ENCODE measurements at regions not wholly inside any gene's neighbourhood (a gene's known extent, or its start where the extent isn't known, plus 50 kb on each side); places are given as distances from the start of the nearest gene placed in this dataset.
"Not testable (repeated sequence)": the region's sequence is repeated elsewhere in the genome, so short reads cannot be mapped to it uniquely, and the experiment has no call there.

DNA sequence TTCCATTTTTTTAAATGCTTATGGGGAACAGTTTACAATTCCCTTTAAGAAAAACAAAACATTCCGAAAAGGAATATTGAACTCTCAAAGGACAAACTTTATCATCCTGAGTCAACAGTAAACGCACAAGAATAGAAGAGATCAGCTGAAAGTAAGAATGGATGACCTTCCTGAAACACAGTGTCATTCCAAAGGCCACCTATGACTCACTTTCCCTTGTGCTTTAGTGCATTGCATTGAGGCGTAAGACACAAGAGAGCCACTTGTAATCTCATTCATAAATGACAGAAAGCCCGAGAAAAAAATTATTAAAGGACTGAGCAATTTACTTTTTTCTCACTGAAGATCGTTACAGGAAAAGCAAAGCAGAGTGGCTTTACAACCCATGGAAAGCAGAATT is 1062.4 kb upstream of the DIAPH2 start:
- DNase-seq, result no peak

DNA sequence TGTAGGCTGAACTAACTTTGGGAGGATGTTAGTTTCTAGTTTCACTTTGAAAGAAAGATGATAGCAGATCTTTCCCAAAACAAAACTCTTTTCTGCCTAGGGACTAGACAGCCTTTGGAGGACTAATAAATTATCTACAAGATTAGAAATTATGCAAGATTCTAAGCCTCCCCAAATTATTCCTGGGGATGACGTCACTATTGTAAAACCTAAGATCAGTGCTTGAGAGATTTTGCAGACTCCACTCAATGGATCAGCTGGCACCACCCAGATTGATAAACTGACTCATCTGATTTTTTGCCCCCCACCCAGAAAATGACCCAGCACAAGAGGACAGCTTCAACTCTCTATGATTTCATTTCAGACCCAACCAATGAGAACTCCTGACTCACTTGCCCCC is 1057.9 kb upstream of the DIAPH2 start:
- DNase-seq, result no peak

DNA sequence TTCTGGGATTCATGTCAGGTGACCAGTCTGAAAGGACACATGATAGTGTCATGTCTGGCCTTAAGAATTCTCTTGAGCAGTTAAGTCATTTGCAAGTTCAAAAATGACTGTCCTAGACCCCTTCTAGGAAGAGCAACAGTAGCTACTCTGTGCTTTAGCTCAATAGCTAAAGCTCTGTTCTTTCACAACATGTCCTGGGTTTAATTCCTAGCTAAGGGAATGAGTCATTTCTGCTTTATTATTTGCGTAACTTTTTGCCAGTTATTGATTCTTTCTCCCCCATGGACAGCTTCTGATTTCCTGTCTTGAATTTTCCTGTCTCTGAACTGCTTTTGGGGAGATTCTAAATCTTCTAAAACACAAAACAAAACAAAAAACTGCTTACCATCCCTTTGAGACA is 1055.8 kb upstream of the DIAPH2 start:
- no peak for DNase-seq

- DNase-seq, result no peak
Observed at GRCh38 chrX:95629737-95630136, 1054.9 kb upstream of the DIAPH2 start.

GRCh38 chrX:95640226-95640625 is 1044.4 kb upstream of the DIAPH2 start:
- DNase-seq, result no peak

DNA sequence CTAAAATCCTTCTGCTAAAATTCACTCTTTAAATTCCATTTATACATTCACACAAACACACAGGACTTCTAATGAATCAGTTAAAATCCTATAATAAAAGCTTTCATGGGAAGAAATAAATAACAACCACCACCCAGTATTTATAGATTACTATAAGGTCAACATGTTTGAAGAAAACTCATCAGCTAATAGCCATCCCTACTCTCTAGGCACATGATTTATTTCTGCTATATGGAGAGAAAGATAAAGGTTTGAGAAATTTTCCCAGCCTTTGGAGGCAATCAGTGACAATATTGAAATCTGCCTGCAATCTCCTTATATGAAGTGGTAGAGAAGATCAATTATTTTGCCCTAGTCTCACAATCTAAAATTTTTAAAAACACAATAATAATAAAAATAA is 1038.9 kb upstream of the DIAPH2 start:
- DNase-seq, result no peak

DNA sequence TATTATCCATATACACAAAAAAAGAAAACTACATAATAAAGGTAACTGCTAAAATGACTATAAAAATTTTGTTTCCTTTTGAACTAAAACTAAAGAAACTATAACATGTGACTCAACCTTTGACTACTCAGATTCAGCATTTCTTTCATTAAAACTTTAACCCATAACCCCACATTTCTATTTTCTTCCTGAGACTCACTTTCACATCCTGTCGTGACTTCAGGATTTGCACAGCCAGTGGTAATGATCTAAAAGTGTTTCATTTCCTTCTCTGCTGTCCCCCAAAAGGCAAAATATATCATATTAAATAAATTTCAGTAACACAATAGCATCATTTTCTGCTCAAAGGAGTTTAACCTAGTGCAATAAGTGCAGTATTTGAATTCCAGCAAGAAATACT is 1022.4 kb upstream of the DIAPH2 start:
- no peak for DNase-seq

DNA sequence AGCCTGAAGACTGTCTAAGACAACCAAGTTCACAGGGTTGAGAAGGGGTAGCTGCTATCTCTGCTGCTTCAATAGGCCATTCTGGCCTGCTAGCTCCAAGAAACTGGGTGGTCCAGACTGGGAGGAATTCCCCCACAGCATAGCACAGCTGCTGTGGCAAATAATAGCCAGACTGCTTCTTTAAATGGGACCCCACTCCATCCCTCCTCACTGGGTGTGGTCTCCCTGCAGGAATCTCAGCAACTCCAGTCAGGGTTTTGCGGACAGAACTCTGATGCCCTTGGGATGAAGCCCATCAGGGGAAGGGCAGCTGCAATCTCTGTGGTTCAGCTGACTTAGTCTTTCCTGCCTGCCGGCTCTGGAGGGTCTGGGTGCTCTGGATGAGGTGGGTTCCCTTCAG is 1018.6 kb upstream of the DIAPH2 start:
- no peak for DNase-seq

GRCh38 chrX:95675011-95675410 is 1009.6 kb upstream of the DIAPH2 start:
- DNase-seq, result no peak

- DNase-seq, result no peak
Observed at GRCh38 chrX:95675794-95676193, 1008.8 kb upstream of the DIAPH2 start.

DNA sequence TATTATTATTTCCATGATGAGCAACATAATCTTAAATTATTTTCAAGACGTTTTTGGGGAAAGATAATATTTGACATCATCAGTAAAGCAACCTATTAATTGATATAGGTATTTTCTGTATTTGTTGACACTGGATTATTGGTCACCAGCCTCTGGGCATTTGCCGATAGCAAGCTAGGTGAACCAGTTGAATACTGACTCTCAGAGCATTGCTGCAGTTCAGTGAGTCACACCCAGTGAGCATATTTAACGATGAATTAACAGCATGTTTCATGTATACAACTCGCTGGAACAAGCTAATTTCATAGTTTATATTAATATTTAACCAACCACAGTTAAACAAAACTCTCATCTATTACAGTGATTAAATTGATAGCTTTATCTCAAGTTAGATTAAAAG is 1006.0 kb upstream of the DIAPH2 start:
- no peak for DNase-seq

DNA sequence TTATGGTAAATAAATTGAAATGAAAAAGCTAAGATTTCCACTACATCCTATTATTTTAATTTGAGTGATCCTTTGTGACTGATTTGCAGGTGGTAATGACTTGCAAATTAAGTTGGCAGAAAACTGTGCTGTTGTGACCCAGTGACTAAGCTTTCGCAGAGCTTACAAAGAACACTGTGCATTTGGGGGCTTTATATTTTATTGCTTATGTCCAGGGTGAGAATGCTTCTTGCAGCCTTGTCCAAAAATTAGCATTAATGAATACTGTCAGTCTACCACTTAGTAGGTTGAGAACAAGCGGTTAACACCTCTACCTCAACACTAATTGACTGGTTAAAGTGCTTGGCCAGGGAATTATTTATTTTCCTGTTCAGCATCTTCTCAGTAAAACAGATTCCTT is 991.3 kb upstream of the DIAPH2 start:
- DNase-seq, result no peak

- no peak for DNase-seq
Observed at GRCh38 chrX:95703696-95704095, 980.9 kb upstream of the DIAPH2 start.

DNA sequence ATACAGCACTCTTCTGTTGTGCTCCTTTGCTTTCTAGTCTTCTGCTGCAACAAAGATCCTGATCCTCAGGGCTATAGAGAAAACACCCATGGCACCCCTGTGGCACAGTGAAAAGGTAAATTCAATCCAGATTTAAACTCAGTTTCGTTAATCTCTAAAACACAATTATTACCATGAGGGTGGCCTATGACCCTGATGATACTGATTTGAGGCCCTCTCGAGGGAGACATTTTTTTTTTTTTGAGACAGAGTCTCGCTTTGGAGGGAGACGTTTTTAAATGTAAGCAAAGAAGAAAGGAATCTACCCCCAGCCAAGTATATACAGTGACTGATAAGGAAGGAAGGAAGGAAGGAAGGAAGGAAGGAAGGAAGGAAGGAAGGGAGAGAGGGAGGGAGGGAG is 967.8 kb upstream of the DIAPH2 start:
- DNase-seq, result no peak

DNA sequence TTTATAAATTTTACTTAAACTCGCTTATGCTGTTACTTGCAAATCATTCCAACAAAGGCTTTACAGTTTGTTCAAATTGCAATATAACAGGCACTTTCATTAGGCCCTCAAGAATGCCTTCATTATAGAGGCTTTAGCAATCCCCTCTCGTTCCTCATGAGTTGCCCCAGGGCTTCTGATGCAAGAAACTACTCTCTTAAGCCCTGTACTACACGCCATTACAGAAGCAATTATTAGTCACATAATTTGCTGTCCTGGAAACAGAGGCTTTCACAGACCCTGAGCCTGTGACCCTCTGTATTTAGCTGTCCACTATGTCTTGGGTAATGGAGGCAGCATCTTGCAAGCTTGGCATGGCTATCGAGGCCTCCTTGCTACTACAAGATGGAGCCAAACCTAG is 965.9 kb upstream of the DIAPH2 start:
- no peak for DNase-seq

- no peak for DNase-seq
Observed at GRCh38 chrX:95721011-95721410, 963.6 kb upstream of the DIAPH2 start.

DNA sequence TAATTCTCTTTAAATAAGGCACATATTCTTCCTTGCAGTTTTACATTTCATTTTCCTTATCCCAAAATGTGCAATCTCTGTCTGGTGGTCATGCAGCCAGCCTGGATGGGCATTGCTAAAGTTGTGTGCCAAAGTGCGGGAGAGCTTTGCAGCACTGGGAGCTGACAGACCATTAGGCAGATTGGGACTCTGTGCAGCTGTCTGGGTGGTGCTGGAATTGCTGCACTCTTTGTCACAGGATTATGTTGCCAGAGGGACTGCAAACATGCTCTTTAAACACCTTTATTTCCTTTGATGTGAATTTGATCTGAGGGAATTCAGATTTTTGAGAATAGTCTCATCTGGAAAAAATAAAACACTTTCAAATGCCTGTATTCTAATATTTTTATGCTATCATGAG is 956.2 kb upstream of the DIAPH2 start:
- DNase-seq, result no peak

- DNase-seq, result no peak
Observed at GRCh38 chrX:95729401-95729800, 955.2 kb upstream of the DIAPH2 start.

DNA sequence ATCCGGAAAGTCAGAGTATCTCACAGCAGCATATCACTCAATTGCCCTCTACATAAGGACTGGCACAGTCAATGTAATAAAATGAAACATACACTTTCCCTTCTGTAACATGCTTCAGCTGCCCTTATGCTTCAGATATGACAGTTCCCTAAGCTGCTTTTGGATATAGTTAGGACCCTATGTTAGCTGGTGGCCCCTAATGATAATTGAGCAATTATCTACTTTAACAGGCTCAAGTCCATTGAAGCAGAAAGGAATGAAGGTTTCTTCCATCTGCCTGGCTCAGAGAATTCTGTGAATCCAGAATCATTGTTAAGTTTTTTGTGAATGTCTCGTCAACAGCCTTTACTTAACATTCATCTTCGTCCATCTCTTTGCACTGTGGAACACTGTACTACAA is 951.2 kb upstream of the DIAPH2 start:
- DNase-seq, result no peak

GRCh38 chrX:95754411-95754810 is 930.2 kb upstream of the DIAPH2 start:
- DNase-seq, result no peak

DNA sequence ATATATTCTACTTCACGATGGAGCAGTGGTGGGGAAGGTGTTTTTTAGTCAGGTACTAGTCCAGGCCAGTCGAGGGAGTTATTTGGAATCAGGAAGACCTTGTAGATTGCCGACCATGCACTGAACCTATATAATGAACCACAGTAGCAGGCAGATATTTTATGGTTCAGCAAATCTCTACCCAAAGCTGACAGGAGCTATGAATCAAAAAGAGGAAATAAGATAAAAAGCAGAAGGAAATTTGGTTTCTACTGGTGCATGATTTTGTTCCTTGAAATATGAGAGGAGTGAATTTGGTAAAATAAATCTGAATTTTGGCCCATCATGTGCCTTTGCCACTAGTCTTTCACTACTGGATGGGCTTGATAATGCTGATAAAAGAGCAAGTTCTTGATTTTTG is 924.3 kb upstream of the DIAPH2 start:
- no peak for DNase-seq

- DNase-seq, result no peak
Observed at GRCh38 chrX:95762716-95763115, 921.9 kb upstream of the DIAPH2 start.

DNA sequence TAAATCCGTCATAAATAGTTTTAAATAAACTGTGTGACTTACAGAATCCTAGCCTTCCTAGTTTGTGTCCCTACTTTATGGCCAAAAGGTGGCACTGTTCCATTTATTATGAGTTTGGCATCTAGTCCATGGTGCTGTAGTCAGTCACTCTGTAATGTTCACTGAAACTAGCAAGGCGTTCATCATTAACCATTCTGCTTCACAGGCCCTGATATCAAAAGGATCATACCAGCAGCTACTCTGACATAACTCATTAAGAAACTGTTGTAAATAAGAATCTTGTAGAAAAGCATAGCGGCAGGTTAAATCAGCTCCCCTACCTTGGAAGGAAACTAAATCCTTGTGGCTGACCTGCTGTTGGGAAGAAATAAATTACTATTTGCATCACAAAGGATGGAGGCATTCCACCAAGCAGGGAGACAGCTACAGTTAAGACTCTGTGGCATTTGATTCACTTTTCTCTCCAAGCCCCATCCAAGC is 919.6 kb upstream of the DIAPH2 start:
- DNase-seq, result peak; percentile 9

- DNase-seq, result not testable (repeated sequence)
Observed at GRCh38 chrX:95771198-95771597, 913.4 kb upstream of the DIAPH2 start.

- DNase-seq, result no peak
Observed at GRCh38 chrX:95791876-95792275, 892.8 kb upstream of the DIAPH2 start.

- no peak for DNase-seq
Observed at GRCh38 chrX:95797344-95797743, 887.3 kb upstream of the DIAPH2 start.

Measured in NCI-H1436 (cell line).